K562 (cell line): ENCODE measurements at regions not wholly inside any gene's neighbourhood (a gene's known extent, or its start where the extent isn't known, plus 50 kb on each side); places are given as distances from the start of the nearest gene placed in this dataset.
A peak's percentile ranks its signal among the peaks of the same experiment; 100 is the strongest.

Experiments
- BRD4 ChIP-seq: fragments of 200-600 bp; sonication (generic); IDR thresholded peaks from 2 replicates; pipeline ENCODE4 v1.6.1; 2017; ENCODE audit warnings: inconsistent platforms
- CREB3 ChIP-seq: fragments of 450-650 bp; conservative IDR thresholded peaks from 2 replicates; pipeline ENCODE4 v1.6.1; 2016; ENCODE audit warnings: missing genetic modification characterization, low read depth, mild to moderate bottlenecking, missing compliant biosample characterization, moderate library complexity
- CREBBP ChIP-seq: IDR thresholded peaks from one replicate; pipeline ENCODE4 v1.6.1; 2012; ENCODE audit warnings: low read depth, mild to moderate bottlenecking, control low read depth, inconsistent platforms, low read length
- ELF1 ChIP-seq: fragments of 200-800 bp; sonication (Bioruptor generic); IDR thresholded peaks from 2 replicates; pipeline ENCODE4 v1.6.1; 2016; ENCODE audit warnings: missing genetic modification characterization, missing compliant biosample characterization
- FOXJ2 ChIP-seq: fragments of 200-800 bp; sonication (Bioruptor generic); IDR thresholded peaks from 2 replicates; pipeline ENCODE4 v1.6.1; 2016; ENCODE audit warnings: missing genetic modification characterization, missing compliant biosample characterization
- KLF10 ChIP-seq: fragments of 250-450 bp; sonication (Bioruptor Pico); IDR thresholded peaks from 2 replicates; pipeline ENCODE4 v1.6.1; 2021; ENCODE audit warnings: matching md5 sums
- PHF8 ChIP-seq: fragments of 200-600 bp; sonication (generic); IDR thresholded peaks from 2 replicates; pipeline ENCODE4 v1.6.1; 2012; ENCODE audit warnings: mixed run types, mild to moderate bottlenecking, inconsistent platforms, low read length, moderate library complexity, borderline replicate concordance
- RAD21 ChIP-seq, 2 experiments: fragments of 250-450 bp in 1 of 2; fragments of 450-650 bp in 1 of 2; sonication (Bioruptor Pico) in 1 of 2; formaldehyde crosslinking in 1 of 2; IDR thresholded peaks in 1 of 2; conservative IDR thresholded peaks in 1 of 2; 2 replicates each; pipeline versions ENCODE4 v1.4.0 to v1.8.0; 2020 to 2022; ENCODE audit warnings: mild to moderate bottlenecking in 2 of 2, moderate library complexity in 1 of 2
- RBBP5 ChIP-seq: fragments of 200-600 bp; sonication (generic); IDR thresholded peaks from 2 replicates; pipeline ENCODE4 v1.6.1; 2012; ENCODE audit warnings: borderline replicate concordance, mild to moderate bottlenecking, low read length, control low read depth, inconsistent platforms; ENCODE audit not compliant: insufficient read depth, poor library complexity, severe bottlenecking
- RBM34 ChIP-seq: fragments of 200-400 bp; formaldehyde crosslinking; IDR thresholded peaks from 2 replicates; pipeline ENCODE4 v1.6.1; 2018; ENCODE audit warnings: low read length, borderline replicate concordance; ENCODE audit not compliant: insufficient read depth
- SOX6 ChIP-seq: fragments of 450-650 bp; IDR thresholded peaks from 2 replicates; pipeline ENCODE4 v1.6.1; 2014; ENCODE audit warnings: mild to moderate bottlenecking
- XRCC4 ChIP-seq: IDR thresholded peaks from one replicate; pipeline ENCODE4 v1.6.1; 2011; ENCODE audit not compliant: insufficient read depth, insufficient read length; ENCODE audit errors: extremely low read depth
- ZBTB7A ChIP-seq: IDR thresholded peaks from 2 replicates; pipeline ENCODE4 v1.6.1; 2011; ENCODE audit warnings: low read depth, mild to moderate bottlenecking, low read length, moderate library complexity, borderline replicate concordance; ENCODE audit not compliant: control insufficient read depth
- ZBTB8A ChIP-seq: fragments of 450-650 bp; IDR thresholded peaks from 2 replicates; pipeline ENCODE4 v1.6.1; 2018; ENCODE audit warnings: mild to moderate bottlenecking, moderate library complexity; ENCODE audit not compliant: partially characterized antibody
- ZFP36 ChIP-seq: fragments of 150-350 bp; IDR thresholded peaks from 2 replicates; pipeline ENCODE4 v1.6.1; 2018; ENCODE audit warnings: low read length, low read depth; ENCODE audit not compliant: partially characterized antibody
- ZNF143 ChIP-seq: sonication (generic); formaldehyde crosslinking; IDR thresholded peaks from 2 replicates; pipeline ENCODE4 v1.9.0; 2022; ENCODE audit warnings: mild to moderate bottlenecking, missing genetic modification reagents
- ZNF212 ChIP-seq: fragments of 450-650 bp; formaldehyde crosslinking; IDR thresholded peaks from 2 replicates; pipeline ENCODE4 v1.4.0; 2020; ENCODE audit warnings: mild to moderate bottlenecking
- ZNF232 ChIP-seq: sonication (generic); formaldehyde crosslinking; IDR thresholded peaks from 2 replicates; pipeline ENCODE4 v1.8.0; 2022; ENCODE audit warnings: mild to moderate bottlenecking, missing genetic modification reagents
- ZNF655 ChIP-seq: fragments of 250-450 bp; sonication (Bioruptor Pico); IDR thresholded peaks from 2 replicates; pipeline ENCODE4 v1.5.0; 2021
- ZNF785 ChIP-seq: fragments of 250-450 bp; sonication (Bioruptor Pico); IDR thresholded peaks from 2 replicates; pipeline ENCODE4 v1.4.0; 2020; ENCODE audit warnings: mild to moderate bottlenecking
- TF ChIP-seq, protein P1 (sequence below): fragments of 250-450 bp; sonication (Bioruptor Pico); IDR thresholded peaks from 2 replicates; pipeline ENCODE4 v1.8.0; 2022; ENCODE audit warnings: inconsistent platforms

DNA sequence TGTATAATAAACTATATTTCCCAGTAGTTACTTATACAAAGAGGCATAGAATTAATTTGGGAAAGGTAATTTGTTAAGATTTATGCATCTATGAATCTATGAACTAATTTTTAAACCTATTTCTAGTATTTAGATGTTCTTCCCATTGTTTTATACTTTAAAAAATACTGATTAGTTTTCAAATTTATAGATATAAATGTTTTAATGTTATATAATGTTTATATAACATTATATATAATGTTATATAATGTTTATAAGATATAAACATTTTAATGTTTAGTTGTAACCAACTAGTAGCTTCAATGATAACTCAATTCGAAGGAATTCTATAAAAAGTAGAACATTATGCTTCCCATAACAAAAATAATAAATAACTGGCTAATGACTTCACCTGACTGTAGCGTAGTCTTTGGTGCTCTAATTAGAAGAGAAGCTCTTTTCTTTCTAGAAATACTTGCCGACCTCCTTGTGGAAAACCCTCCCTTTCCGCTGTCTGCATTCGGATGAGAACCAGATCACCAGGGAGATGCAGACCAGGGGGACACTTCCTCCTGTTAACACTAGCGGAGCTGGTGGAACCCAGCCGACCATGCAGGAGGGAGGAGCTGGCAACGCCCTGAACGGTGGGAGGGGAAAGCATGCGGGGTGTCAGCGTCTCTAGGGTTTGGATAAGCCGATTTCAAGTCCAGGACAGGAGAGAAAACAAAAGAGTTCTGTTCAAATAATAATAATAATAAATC lies 158.4 kb downstream of the OR2B2 start (continued):
- no peak for TF ChIP-seq ZBTB8A
- TF ChIP-seq ZNF232 (CRISPR knock-in tag) = no peak
- 0 out of 2 replicates have a peak, but pooled peaks have one; percentile 15 for TF ChIP-seq SOX6
- 0 out of 2 replicates have a peak, but pooled peaks have one; percentile 23 for TF ChIP-seq ZBTB7A
- peak; percentile 41; the same call in 1 of the 2 replicates for TF ChIP-seq PHF8
- TF ChIP-seq ZFP36 = peak; percentile 40
- TF ChIP-seq RBBP5 = peak; percentile 53
- no peak for TF ChIP-seq ZNF212
- TF ChIP-seq ZNF655 (CRISPR knock-in tag) = no peak
- peak in 1 of 2 experiments; percentile 30; a peak in 1 of 4 replicates for TF ChIP-seq RAD21 (CRISPR knock-in tag; conservative IDR thresholded peaks at IDR 0.05 in 1 of 2, IDR thresholded peaks at IDR 0.05 in 1 of 2)
- TF ChIP-seq, protein P1, sequence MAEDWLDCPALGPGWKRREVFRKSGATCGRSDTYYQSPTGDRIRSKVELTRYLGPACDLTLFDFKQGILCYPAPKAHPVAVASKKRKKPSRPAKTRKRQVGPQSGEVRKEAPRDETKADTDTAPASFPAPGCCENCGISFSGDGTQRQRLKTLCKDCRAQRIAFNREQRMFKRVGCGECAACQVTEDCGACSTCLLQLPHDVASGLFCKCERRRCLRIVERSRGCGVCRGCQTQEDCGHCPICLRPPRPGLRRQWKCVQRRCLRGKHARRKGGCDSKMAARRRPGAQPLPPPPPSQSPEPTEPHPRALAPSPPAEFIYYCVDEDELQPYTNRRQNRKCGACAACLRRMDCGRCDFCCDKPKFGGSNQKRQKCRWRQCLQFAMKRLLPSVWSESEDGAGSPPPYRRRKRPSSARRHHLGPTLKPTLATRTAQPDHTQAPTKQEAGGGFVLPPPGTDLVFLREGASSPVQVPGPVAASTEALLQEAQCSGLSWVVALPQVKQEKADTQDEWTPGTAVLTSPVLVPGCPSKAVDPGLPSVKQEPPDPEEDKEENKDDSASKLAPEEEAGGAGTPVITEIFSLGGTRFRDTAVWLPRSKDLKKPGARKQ = no peak
- TF ChIP-seq XRCC4 = no peak
- peak; percentile 7 for TF ChIP-seq ELF1 (tag)
- no peak for TF ChIP-seq KLF10
- no peak for TF ChIP-seq ZNF785 (CRISPR knock-in tag)
- no peak for TF ChIP-seq ZNF143 (CRISPR knock-in tag)
- TF ChIP-seq RBM34 = no peak
- no peak for TF ChIP-seq BRD4
- peak; percentile 80 for TF ChIP-seq FOXJ2 (tag)
- no peak for TF ChIP-seq CREBBP
- TF ChIP-seq CREB3 = no peak
